Osteoblast (primary cell): ENCODE measurements at regions not wholly inside any gene's neighbourhood (a gene's known extent, or its start where the extent isn't known, plus 50 kb on each side); places are given as distances from the start of the nearest gene placed in this dataset.

Experiments used
- DNase-seq: peaks from one replicate; pipeline ENCODE4 v3.0.0; 2011; ENCODE audit warnings: low spot score, mixed read lengths; ENCODE audit not compliant: insufficient read length; ENCODE audit errors: missing footprints
- H2AFZ ChIP-seq: 2 replicates; pipeline ENCODE4 v1.6.0; 2011; ENCODE audit warnings: mild to moderate bottlenecking, low read length
- H3K27ac ChIP-seq: 2 replicates; pipeline ENCODE4 v1.5.1; 2011; ENCODE audit warnings: mild to moderate bottlenecking, low read depth, low read length, moderate library complexity
- H3K27me3 ChIP-seq: 2 replicates; pipeline ENCODE4 v1.6.0; 2012; ENCODE audit warnings: mild to moderate bottlenecking, control low read depth, inconsistent platforms, low read length, moderate library complexity; ENCODE audit not compliant: insufficient read depth
- H3K36me3 ChIP-seq: 2 replicates; pipeline ENCODE4 v1.5.1; 2011; ENCODE audit warnings: mild to moderate bottlenecking, low read length, control low read depth, moderate library complexity; ENCODE audit not compliant: insufficient read depth
- H3K4me1 ChIP-seq: 2 replicates; pipeline ENCODE4 v1.5.1; 2011; ENCODE audit warnings: mild to moderate bottlenecking, low read length, control low read depth, moderate library complexity; ENCODE audit not compliant: insufficient read depth
- H3K4me2 ChIP-seq: 2 replicates; pipeline ENCODE4 v1.6.0; 2011; ENCODE audit warnings: mild to moderate bottlenecking, low read length; ENCODE audit not compliant: insufficient read depth
- H3K4me3 ChIP-seq: fragments of 200-600 bp; sonication (generic); 3 replicates; pipeline ENCODE4 v1.5.1; 2012; ENCODE audit warnings: mild to moderate bottlenecking, low read length, inconsistent platforms; ENCODE audit not compliant: insufficient read depth
- H3K79me2 ChIP-seq: 2 replicates; pipeline ENCODE4 v1.6.0; 2012; ENCODE audit warnings: mild to moderate bottlenecking, low read length, control low read depth, inconsistent platforms; ENCODE audit not compliant: insufficient read depth
- H3K9me3 ChIP-seq: 2 replicates; pipeline ENCODE4 v1.5.1; 2011; ENCODE audit warnings: low read depth, low read length, control low read depth
- H4K20me1 ChIP-seq: 2 replicates; pipeline ENCODE4 v1.6.0; 2012; ENCODE audit warnings: mild to moderate bottlenecking, low read length, control low read depth; ENCODE audit not compliant: insufficient read depth
- CTCF ChIP-seq: IDR thresholded peaks from 2 replicates; pipeline ENCODE4 v1.5.1; 2011; ENCODE audit warnings: mild to moderate bottlenecking, low read depth, low read length, moderate library complexity; ENCODE audit errors: extremely low read depth

GRCh38 chr14:41034969-41035368, 571.7 kb upstream of the LRFN5 start:
- Histone ChIP-seq H3K4me3 (no peak overlapping the region), H4K20me1 (no peaks in the 10 kb centered on the region), H3K27me3 (no peaks in the 10 kb centered on the region), H3K4me1 (no peaks in the 10 kb centered on the region), H3K27ac (no peak overlapping the region), H3K4me2 (no peak overlapping the region), H2AFZ (no peak overlapping the region), H3K36me3 (no peaks in the 10 kb centered on the region), H3K9me3 (no peaks in the 10 kb centered on the region), H3K79me2 (no peaks in the 10 kb centered on the region)
- TF ChIP-seq CTCF = no peak
- no peak for DNase-seq

GRCh38 chr14:41022932-41023331, 583.7 kb upstream of the LRFN5 start:
- no peaks in the 10 kb centered on the region for H3K9me3 ChIP-seq
- no peak overlapping the region for H3K4me2 ChIP-seq
- H3K79me2 ChIP-seq = no peaks in the 10 kb centered on the region
- no peaks in the 10 kb centered on the region for H3K36me3 ChIP-seq
- H2AFZ ChIP-seq = no peak overlapping the region
- no peak overlapping the region for H3K27ac ChIP-seq
- H3K4me3 ChIP-seq = no peak overlapping the region
- no peak for DNase-seq
- H3K27me3 ChIP-seq = no peaks in the 10 kb centered on the region
- H3K4me1 ChIP-seq = no peaks in the 10 kb centered on the region
- TF ChIP-seq CTCF = no peak
- no peaks in the 10 kb centered on the region for H4K20me1 ChIP-seq

GRCh38 chr14:41016213-41016612, 590.5 kb upstream of the LRFN5 start:
- H3K27ac ChIP-seq = no peak overlapping the region
- no peak overlapping the region for H3K4me3 ChIP-seq
- no peaks in the 10 kb centered on the region for H3K4me1 ChIP-seq
- no peaks in the 10 kb centered on the region for H3K9me3 ChIP-seq
- no peak for TF ChIP-seq CTCF
- DNase-seq = no peak
- no peaks in the 10 kb centered on the region for H3K36me3 ChIP-seq
- no peaks in the 10 kb centered on the region for H3K79me2 ChIP-seq
- H2AFZ ChIP-seq = no peak overlapping the region
- no peaks in the 10 kb centered on the region for H3K27me3 ChIP-seq
- H3K4me2 ChIP-seq = no peak overlapping the region
- H4K20me1 ChIP-seq = no peaks in the 10 kb centered on the region

- no peaks in the 10 kb centered on the region for H3K79me2 ChIP-seq
- no peak overlapping the region for H3K27ac ChIP-seq
- TF ChIP-seq CTCF = no peak
These were observed 606.3 kb upstream of the LRFN5 start for GRCh38 chr14:41000350-41000749.

More at GRCh38 chr14:41000350-41000749, 606.3 kb upstream of the LRFN5 start:
- H3K27me3 ChIP-seq = no peaks in the 10 kb centered on the region
- no peak for DNase-seq
- H4K20me1 ChIP-seq = no peaks in the 10 kb centered on the region
- no peak overlapping the region for H3K4me2 ChIP-seq
- peaks cover 4% of the 10 kb centered on the region for H3K9me3 ChIP-seq
- H3K36me3 ChIP-seq = no peaks in the 10 kb centered on the region
- no peak overlapping the region for H3K4me3 ChIP-seq
- H2AFZ ChIP-seq = no peak overlapping the region
- H3K4me1 ChIP-seq = no peaks in the 10 kb centered on the region
